Cerebellar cortex (tissue), 1 donor: ENCODE measurements at regions not wholly inside any gene's neighbourhood (a gene's known extent, or its start where the extent isn't known, plus 50 kb on each side); places are given as distances from the start of the nearest gene placed in this dataset.
"Not testable (repeated sequence)": the region's sequence is repeated elsewhere in the genome, so short reads cannot be mapped to it uniquely, and the experiment has no call there.

Experiments used
- DNase-seq: peaks from one replicate; pipeline ENCODE4 v3.0.0-alpha.2; 2015; ENCODE audit warnings: low spot score

DNA sequence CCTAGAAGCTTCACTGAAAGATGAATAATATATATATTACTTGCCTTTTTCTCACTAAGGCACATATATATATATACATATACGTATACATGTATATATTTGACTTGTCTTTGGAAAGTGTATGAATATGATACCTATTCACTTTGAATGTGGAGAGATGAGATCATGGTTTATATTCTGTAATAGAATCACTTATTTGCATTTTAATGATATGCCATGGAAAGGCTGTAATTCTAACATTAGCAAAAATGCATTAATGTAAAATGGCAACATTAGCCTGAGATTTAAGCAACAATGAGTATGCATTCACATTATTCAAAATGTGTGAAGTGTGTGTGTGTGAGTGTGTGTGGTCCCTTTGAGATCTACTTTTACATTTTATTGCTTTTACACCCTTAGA, 54.5 kb upstream of the PRKD1 start:
- DNase-seq: no peak

DNA sequence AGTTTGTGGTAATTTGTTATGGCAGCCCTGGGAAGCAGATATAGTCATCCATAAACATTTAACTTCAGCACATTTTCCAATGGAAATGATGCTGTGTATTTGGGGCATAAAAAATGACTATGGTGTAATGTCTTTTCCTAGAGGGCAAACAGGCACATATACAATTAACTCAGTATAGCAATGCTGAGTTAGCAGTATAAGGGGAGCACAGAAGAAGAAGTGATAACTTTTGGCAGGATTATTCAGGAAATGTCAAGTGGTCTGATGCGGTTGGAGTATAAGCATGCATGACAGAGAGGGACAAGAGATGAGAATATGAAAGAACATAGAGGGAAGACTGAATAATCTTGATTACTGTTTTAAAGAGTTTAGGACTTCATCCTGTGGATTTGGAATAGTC, 55.3 kb upstream of the PRKD1 start:
- DNase-seq: no peak

DNA sequence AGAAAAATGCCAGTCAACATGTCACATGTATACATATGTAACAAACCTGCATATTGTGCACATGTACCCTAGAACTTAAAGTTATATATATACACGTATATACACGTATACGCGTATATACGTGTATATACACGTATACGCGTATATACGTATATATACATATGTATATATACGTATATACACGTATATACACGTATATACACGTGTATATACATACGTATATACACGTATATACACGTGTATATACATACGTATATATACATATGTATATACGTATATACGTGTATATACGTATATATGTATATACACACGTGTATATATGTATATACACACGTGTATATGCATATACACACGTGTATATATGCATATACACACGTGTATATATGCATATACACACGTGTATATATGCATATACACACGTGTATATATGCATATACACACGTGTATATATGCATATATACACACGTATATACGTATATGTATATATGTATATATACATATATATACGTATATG, 62.8 kb upstream of the PRKD1 start:
- not testable (repeated sequence) for DNase-seq

DNA sequence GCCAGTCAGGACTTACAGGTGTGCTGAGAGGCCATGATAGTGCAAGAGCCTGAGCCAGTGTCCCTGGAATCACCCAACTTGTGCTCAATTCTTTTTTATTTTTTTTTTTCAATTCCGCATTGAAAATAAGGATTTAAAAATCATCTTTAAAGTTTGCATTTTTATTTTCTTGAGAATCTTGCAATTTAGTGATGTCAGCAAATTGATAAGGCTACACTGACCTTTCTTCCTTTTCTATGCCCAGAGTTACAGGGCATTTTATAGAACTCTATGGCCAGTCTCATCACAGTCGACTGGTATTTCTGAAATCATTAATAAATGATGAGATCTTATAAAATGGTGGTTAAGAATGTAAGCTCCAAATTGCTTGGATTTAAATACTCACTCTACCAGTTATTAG, 63.3 kb upstream of the PRKD1 start:
- DNase-seq: no peak

DNA sequence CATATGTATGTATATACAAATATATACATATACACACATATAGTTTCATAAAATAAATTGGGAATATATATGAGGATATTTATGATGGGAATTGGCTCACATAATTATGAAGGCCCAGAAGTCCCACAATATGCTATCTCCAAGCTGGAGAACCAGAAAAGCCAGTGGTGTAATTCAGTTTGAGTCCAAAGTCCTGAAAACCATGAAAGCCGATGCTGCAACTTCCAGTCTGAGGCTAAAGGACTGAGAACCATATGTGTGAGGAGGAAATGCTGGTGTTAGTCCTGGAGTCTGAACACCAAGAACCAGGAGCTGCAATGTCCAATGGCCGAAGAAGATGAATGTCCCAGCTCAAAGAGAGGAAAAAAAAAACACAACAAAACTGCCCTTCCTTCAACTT, 65.5 kb upstream of the PRKD1 start:
- no peak for DNase-seq

DNA sequence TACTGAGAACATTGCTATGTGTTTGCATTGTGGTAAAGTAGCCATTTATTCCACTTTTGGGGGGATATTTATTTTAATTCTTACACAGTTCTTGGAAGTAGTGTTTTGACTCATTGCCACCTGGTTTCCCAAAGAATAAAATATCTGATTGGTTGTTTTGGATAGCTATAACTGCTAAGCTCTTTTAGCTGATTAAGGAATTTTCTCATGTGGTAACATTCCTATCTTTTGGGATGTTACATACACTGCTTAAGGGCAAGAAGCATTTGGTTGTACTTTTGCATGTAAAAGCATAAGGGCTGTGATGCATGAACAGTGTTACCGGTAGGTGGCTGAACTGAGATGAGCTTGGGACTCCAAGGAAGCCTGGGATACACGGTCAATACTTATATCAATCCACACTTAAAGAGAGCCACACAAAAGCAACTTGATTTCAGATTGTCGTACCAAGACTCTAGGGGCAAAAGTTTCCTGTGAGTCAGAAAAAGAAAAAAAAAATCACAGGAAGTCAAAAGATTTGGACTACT, 71.4 kb upstream of the PRKD1 start:
- DNase-seq: no peak

DNA sequence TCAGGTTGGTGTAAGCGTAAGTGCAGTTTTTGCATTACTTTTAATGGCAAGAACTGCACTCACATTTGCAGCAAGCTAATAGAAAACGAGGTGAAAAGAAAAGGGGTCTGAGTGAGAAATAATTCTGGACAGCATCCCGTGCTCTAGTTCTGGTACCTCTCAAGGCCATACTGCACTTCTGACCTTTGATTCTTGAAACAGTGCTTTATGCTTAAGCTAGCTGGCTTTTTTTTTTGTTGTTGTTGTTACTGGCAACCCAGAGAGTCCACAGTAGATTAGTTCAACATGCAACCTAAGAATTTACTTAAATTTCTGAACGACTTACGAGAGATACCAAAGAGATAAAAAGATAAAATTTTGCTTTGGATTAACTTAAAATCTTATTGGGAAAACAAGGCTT, 75.2 kb upstream of the PRKD1 start:
- DNase-seq: no peak

DNA sequence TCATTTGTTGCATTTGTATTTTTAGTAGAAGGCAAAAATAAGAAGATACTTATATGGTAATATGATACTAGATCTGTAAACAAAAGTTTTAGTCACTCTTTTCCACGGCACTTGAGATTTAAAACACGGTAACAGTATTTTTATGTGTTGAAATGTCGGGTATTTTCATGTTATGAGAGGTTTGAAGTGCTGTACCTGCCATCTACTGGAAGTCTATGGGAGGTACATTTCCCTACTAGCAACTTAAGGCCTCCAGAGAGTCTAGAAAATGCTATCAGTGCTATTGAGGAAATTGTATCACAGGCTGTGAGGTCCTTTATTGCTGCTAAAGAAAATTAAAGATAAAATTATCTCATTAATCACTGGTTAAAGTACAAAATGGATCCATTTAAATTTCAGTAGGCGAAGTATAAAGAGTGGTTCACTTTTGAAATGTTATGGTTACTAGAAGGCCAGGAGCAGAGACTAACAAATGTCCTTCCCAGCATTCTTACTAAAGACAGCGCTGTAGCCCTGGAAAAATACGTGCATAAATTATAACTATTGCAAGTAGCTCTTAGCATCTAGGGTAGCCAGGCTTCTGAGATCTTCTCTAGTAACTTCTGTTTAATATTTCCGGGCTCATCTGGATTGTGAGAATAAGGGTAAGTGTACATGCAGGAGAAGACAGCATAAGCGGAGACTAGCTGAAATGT, 77.6 kb upstream of the PRKD1 start:
- peak; percentile 19 for DNase-seq

DNA sequence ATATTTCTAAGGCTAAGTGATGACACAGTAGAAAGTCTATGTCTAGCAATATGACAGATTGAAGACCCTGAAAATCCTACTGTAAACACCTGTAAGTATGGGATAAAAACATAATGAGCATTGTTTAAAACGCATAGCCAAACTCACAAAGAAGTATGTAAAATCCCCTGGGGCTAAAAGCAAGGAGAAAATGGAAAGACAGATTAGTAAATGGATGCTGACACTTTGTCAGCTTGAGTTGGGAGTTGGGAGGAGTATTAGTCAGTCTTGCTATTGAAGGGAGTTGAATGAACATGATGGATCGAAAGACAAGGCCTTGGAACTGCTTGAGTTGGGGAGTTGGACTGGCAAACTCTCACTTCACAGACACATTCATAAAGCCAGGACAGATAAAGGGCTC, 79.0 kb upstream of the PRKD1 start:
- DNase-seq: no peak

DNA sequence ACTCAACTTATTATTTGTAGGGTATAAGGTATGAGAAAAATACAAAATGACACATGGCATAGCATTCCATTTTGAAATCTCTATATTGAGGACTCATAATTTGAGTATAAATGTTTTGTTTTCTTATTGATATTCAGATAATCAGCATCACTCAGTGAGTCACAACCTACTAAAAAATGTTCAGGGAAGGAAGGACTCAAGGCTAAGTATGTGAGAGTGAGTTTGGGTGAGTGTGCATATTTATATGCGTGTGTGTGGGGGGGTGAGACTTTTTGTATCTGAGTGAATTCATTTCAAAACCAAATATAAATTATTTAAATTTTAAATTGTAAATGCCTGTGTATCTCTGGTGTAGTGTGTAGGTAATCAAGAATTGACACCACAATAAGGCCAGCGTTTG, 87.8 kb upstream of the PRKD1 start:
- DNase-seq: no peak

DNA sequence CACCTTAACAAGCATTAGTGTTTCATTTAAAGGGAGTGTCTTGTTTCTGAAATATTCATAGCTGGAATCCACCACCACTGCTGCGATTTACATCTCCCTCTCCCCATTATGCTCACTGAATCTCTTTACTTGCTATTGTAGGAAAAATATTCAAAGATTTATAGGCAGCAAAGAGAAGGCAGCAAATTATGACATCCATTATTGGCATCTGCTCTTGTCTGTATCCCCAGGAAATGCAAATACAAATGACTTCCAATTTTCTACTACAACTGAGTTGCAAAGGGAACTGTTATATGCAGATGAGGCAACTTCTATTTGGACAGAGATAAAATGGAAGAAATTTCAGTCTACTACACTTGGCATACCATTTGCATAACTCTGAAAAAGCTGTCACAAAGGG, 88.4 kb upstream of the PRKD1 start:
- DNase-seq: no peak

DNA sequence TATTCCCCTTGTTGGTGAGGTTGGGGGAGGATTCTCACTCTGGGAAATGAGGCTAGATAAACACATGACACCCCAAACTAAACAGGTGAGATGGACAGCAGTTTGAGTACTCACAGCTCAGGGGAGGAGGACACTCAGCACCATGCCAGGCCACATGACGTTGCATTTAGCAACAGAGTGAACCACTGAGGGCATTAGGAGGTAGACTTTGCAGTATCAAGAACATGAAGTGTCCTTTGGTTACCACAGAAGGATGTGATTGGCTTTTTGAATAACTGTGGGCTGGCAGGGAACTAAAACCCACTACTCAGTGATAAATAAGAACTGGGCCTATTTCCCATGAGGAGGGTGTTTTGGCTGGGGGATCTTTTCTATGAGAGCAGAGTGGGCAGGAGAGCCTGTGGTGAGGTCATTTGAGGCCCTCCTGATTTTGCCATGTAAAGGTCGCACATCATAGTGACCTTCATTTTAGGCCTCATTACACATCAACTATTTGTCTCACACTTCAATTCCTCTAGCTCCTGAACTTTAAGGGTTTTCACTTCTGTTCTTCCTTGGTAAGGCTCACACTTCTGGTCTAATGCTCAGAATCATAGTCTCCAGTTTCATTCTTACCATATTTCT, 89.8 kb upstream of the PRKD1 start:
- no peak for DNase-seq

DNA sequence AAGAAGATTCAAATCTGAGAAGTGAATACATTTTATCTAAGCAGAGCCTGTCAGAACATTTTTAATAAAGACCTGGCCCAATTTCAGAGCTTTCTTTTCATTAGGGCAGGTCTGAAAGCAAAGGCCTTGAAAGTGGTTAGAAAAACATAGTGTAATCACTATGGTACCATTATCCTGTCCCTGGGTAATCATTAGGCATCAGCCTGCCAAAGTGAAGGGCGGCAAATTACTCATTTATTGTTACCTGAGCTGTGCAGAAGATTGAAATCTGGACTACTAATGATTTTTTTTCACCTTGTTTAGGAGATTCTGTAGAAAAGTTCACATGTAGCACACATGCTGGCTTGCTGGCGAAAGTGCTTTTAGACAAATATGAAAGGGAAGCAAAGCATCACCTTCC, 92.6 kb upstream of the PRKD1 start:
- no peak for DNase-seq

DNA sequence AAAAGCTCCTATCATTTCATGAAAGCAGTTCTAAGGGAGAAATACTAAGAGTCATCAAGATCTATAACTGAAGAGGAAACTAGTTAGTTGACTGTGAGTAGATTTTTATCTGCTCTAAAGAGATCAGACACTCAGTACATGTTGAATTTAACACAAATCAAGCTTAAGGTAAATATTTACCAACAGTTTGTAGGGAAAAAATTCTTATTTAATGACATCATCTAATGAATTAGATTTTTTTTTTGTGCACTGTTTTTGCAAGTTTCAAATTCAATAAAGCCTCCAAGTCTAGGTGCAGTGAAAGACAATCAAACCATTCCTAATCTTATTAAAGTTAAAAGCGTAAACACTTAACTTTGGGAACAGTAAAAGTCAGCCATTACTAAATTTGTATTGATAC, 93.0 kb upstream of the PRKD1 start:
- no peak for DNase-seq

DNA sequence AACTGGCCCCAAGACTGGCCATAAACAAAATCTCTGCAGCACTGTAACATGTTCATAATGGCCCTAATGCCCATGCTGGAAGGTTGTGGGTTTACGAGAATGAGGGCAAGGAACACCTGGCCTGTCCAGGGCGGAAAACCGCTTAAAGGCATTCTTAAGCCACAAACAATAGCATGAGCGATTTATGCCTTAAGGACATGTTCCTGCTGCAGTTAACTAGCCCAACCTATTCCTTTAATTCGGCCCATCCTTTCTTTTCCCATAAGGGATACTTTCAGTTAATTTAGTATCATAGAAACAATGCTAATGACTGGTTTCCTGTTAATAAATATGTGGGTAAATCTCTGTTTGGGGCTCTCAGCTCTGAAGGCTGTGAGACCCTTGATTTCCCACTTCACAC, 95.7 kb upstream of the PRKD1 start:
- not testable (repeated sequence) for DNase-seq

DNA sequence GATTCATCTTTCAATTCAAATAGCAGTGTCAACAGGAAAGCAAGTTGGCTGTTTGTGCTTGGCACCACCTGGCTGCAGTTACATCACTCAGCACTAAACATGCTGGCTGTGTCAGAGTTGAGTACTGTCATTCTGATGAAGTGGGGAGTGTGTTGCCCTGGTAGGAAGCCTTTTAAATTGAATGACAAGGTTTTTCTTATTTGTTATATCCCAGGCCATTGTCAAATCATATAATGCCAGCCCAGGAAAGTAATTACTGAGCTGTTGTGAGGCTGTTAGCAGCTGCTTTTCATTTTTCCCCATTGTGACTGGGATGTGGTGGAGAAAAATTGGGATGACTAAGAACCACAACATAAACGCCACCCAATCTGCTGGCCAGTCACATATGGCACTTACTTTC, 106.5 kb upstream of the PRKD1 start:
- no peak for DNase-seq

DNA sequence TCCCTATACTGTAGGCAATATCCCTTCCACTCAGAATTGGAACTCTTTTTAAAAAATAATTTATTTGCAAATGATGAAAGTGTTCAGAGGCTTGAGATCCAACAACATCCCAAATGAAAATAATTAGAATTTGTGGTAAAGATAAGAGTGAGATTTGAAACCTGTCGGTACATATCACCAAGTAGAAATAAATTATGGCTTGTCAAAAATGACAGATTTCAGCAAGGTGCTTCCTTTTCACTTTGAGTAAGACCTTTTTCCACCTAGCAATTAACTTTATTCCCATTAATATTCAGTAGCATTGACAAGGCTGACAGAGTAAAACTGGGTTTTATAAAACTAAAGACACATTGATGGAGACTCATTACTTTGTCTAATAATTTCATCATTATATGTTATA, 107.7 kb upstream of the PRKD1 start:
- no peak for DNase-seq

DNA sequence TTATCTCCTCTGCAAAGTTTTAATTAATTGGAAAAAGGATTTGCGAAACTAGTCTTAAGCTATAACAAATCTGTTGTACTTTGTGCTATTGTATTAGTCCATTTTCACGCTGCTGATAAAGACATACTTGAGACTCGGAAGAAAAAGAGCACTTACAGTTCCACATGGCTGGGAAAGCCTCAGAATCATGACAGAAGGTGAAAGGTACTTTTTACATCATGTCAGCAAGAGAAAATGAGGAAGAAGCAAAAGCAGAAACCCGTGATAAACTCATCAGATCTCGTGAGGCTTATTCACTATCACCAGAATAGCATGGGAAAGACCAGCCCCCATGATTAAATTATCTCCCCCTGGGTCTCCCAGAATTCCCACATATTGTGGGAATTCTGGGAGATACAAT, 118.1 kb upstream of the PRKD1 start:
- DNase-seq: no peak

DNA sequence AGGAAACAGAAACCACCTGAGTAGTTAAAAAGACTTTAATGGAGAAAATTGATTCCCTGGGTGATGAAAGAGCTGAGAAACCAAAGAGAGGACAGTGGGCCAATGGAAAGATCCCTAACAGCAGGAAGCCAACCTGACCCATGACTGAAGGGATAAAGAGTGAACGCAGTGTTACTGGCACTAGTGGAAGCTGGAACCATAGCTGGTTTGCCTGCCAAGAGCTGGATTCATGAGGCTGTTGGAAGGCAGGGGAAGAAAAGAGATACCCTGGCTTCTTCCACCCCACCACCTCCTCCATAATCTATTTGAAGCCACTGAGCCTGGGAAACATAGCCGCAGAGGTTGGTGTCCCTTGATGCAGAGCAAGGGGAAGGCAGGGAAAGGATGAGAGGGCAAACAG, 125.5 kb upstream of the PRKD1 start:
- no peak for DNase-seq

DNA sequence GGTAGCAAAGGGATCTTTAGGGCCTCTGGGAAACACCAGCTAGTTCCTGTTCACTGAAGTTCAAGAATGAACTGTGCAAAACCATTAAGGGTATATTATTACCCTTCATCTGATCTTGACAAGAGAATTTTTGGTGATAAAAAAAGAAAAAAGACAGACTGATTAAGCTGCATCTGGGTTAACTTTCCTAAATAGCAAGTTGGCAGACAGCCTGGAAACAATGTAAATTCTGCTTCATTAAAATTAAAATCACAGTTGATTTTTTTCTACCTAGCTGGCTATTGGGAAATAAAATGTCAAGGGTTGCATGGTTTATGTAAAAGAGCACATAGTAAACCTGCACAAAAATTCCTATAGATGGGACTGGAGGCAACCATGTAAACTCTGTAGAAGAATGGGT, 126.6 kb upstream of the PRKD1 start:
- no peak for DNase-seq

DNA sequence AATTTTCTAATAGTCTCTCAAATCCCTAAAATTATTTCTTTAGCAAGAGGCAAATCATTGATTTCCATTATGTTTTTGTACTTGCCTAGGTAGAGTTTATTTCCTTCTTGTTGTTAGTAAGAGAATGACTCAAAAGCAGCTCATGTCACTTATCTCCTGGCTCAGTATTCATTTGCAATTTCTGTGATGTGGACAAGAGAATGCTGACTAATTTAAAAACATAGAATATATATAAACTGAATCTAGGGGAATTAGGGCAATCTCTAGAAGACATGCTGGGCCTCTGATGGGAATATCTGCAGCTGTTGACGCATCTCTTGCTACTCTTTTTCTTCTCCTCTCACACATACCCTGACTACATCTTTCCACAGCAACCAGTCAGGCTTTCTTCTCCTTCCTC, 130.8 kb upstream of the PRKD1 start:
- no peak for DNase-seq

DNA sequence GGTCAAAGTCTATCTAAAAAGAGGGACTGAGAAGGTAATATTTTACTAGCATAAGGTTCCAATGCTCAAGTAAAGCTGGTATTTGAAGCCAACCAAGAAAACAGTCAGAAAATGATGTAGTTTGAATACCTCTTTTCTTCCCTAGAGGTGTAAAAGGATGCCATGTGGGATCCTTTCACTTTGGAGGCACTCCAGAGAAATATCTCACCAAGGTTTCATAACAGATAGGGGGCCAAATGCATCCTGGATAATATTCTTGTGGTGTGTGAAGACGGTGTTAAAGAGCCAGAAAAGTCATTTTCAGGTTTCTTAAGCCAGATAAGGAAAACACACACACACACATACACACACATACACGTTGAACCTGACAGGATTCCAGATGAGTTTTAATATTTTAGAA, 136.1 kb upstream of the PRKD1 start:
- DNase-seq: no peak

DNA sequence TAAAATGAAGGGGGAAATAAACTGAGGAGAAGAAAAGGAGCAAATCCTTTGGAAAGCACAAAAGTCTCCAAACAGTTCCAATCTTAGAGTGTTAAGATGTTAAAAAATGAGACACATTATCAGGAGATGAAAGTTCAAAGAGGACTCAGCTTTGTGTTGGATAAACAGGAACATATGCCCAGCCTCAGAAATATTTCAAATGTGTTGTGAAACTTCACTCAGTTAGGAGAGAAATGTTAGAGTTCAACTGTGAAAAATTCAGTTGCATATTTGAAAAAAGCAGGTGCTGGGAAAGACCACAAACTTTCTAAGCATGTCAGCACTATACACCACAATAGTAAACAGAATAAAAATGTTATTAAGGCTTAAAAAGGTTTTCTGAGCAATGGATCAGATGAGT, 136.8 kb upstream of the PRKD1 start:
- no peak for DNase-seq

DNA sequence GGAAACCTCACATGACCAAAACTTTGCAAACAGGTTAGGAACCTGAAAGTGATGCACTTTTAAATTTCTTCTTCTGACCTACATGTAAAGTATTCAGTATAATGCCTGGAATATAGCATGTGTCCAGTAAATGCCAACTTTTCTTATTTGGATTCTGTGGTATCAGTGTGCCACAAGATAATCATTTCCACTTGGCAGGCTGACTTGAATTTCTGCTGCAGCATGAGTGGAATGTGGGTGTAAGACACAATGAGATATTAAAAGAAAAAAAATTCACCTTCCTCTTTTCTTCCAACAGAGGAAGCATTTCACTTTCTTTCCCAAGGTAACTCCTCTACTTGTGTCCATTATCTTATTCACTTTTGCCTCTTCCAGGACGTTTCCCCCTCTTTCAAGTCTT, 141.9 kb upstream of the PRKD1 start:
- no peak for DNase-seq
